HCT116 (cell line): ENCODE measurements at regions not wholly inside any gene's neighbourhood (a gene's known extent, or its start where the extent isn't known, plus 50 kb on each side); places are given as distances from the start of the nearest gene placed in this dataset.

Experiments used
- ATF3 ChIP-seq: IDR thresholded peaks from 2 replicates; pipeline ENCODE4 v1.6.1; 2012
- CTCF ChIP-seq, 3 experiments: fragments of 200-600 bp in 1 of 3; sonication (generic) in 1 of 3; IDR thresholded peaks in 2 of 3; conservative IDR thresholded peaks in 1 of 3; 2 replicates each; pipeline ENCODE4 v1.5.1; 2012 to 2017; ENCODE audit warnings: low read depth in 2 of 3, low read length in 2 of 3, antibody characterized with exemption in 1 of 3, borderline replicate concordance in 1 of 3, control low read depth in 1 of 3, mild to moderate bottlenecking in 1 of 3, mixed read lengths in 1 of 3, mixed run types in 1 of 3, moderate library complexity in 1 of 3; ENCODE audit not compliant: insufficient read depth in 1 of 3
- EZH2phosphoT487 ChIP-seq: fragments of 200-600 bp; IDR thresholded peaks from 2 replicates; pipeline ENCODE4 v1.6.1; 2018; ENCODE audit warnings: antibody characterized with exemption, borderline replicate concordance
- MAX ChIP-seq: IDR thresholded peaks from 2 replicates; pipeline ENCODE4 v1.6.1; 2012
- POLR2AphosphoS5 ChIP-seq: IDR thresholded peaks from 2 replicates; pipeline ENCODE4 v1.6.1; 2011; ENCODE audit warnings: mild to moderate bottlenecking, low read depth, low read length, moderate library complexity
- RAD21 ChIP-seq: IDR thresholded peaks from 2 replicates; pipeline ENCODE4 v1.6.1; 2012; ENCODE audit warnings: low read depth, mild to moderate bottlenecking
- REST ChIP-seq: IDR thresholded peaks from 2 replicates; pipeline ENCODE4 v1.6.1; 2012; ENCODE audit warnings: low read depth
- SRF ChIP-seq: IDR thresholded peaks from 2 replicates; pipeline ENCODE4 v1.6.1; 2012; ENCODE audit warnings: low read depth
- ZBTB33 ChIP-seq: IDR thresholded peaks from 2 replicates; pipeline ENCODE4 v1.6.1; 2011; ENCODE audit warnings: mild to moderate bottlenecking, low read length, moderate library complexity; ENCODE audit not compliant: insufficient replicate concordance; ENCODE audit errors: extremely low read depth

- TF ChIP-seq CTCF (IDR thresholded peaks at IDR 0.05 in 2 of 3, conservative IDR thresholded peaks at IDR 0.05 in 1 of 3; ENCODE audit: borderline replicate concordance in 1 of 3, insufficient read depth in 1 of 3, low read depth in 2 of 3, low read length in 2 of 3) (no peak), ZBTB33 (no peak), ATF3 (no peak), SRF (no peak), EZH2phosphoT487 (no peak), MAX (no peak), REST (no peak), POLR2AphosphoS5 (no peak), RAD21 (no peak)
Observed at GRCh38 chr18:29652797-29653196, 1389.7 kb downstream of the DSC3 start.
